Prostate gland (tissue), 2 donors: ENCODE measurements at regions not wholly inside any gene's neighbourhood (a gene's known extent, or its start where the extent isn't known, plus 50 kb on each side); places are given as distances from the start of the nearest gene placed in this dataset.
"Not testable (repeated sequence)": the region's sequence is repeated elsewhere in the genome, so short reads cannot be mapped to it uniquely, and the experiment has no call there.

ENCODE experiments used
- DNase-seq: peaks from one replicate; pipeline ENCODE4 v3.0.0-alpha.2; 2019; ENCODE audit warnings: low spot score
- H3K27ac ChIP-seq, 2 donors: fragments of 200-600 bp; sonication (generic); 2 replicates each; pipeline ENCODE4 v1.5.1; 2017 to 2019
- H3K27me3 ChIP-seq: fragments of 200-600 bp; sonication (generic); replicated peaks from 2 replicates; pipeline ENCODE4 v1.5.1; 2019; ENCODE audit not compliant: insufficient read depth
- H3K36me3 ChIP-seq, 2 donors: fragments of 200-600 bp; sonication (generic); 1 replicate in 1 of 2; 2 replicates in 1 of 2; pipeline versions ENCODE4 v1.5.1 to v1.8.1; 2017 to 2019
- H3K4me1 ChIP-seq: fragments of 200-600 bp; sonication (generic); replicated peaks from 2 replicates; pipeline ENCODE4 v1.5.1; 2019
- H3K4me3 ChIP-seq, 2 donors: fragments of 200-600 bp; sonication (generic); 2 replicates each; pipeline ENCODE4 v1.5.1; 2017 to 2019
- H3K9me3 ChIP-seq: fragments of 200-600 bp; sonication (generic); 2 replicates; pipeline ENCODE4 v1.5.1; 2017
- CTCF ChIP-seq, 4 experiments: fragments of 200-600 bp in 2 of 4; fragments of 450-650 bp in 2 of 4; sonication (generic) in 2 of 4; IDR thresholded peaks; 1 replicate in 3 of 4; 2 replicates in 1 of 4; pipeline ENCODE4 v1.5.1; 2016 to 2019; ENCODE audit warnings: antibody characterized with exemption in 4 of 4, mild to moderate bottlenecking in 2 of 4, moderate library complexity in 2 of 4
- POLR2A ChIP-seq: fragments of 450-650 bp; IDR thresholded peaks from one replicate; pipeline ENCODE4 v1.6.1; 2016; ENCODE audit warnings: antibody characterized with exemption, mild to moderate bottlenecking
- POLR2AphosphoS5 ChIP-seq: sonication (generic); formaldehyde crosslinking; IDR thresholded peaks from one replicate; pipeline ENCODE4 v1.6.1; 2017; ENCODE audit warnings: antibody characterized with exemption
- WGBS: methylation state at CpG from one replicate; pipeline ENCODE4 v1.1.5; 2018; 5-methylcytosine and 5-hydroxymethylcytosine counted together
- intact Hi-C: fragments of 100-400 bp; cut with DNase I; formaldehyde crosslinking; loops from one replicate; pipeline ENCODE4 v1.14.2; 2022

DNA sequence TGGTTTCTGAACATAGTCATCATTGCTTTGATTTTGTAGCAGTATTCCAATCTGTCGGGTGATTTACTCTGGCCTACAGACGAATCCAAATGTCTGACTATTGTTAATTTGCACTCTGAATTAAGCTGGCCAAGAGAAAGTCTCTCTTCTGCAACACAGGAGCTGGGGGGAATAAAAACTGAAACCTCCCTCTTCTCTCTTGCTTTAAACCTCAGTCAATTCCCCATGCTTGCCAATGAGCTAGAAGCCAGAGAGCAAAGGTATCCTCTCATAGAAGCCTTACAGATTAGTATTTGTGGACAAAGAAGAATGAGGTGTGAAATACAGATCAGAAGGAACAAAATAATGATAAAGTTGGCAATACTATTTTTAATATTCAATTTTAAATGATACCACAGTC is 353.9 kb upstream of the CDH10 start:
- no peak for TF ChIP-seq POLR2A
- no peak for TF ChIP-seq POLR2AphosphoS5
- TF ChIP-seq CTCF (IDR thresholded peaks at IDR 0.05) = no peak
- H3K36me3 ChIP-seq = no peaks in the 10 kb centered on the region
- H3K4me3 ChIP-seq = no peak overlapping the region
- H3K4me1 ChIP-seq = no peaks in the 10 kb centered on the region
- 27% methylated on average over 2 of the region's 2 CpGs for WGBS
- H3K27me3 ChIP-seq = no peaks in the 10 kb centered on the region
- H3K9me3 ChIP-seq = no peaks in the 10 kb centered on the region
- intact Hi-C loops = no loop called here
- no peak overlapping the region for H3K27ac ChIP-seq
- DNase-seq = no peak

DNA sequence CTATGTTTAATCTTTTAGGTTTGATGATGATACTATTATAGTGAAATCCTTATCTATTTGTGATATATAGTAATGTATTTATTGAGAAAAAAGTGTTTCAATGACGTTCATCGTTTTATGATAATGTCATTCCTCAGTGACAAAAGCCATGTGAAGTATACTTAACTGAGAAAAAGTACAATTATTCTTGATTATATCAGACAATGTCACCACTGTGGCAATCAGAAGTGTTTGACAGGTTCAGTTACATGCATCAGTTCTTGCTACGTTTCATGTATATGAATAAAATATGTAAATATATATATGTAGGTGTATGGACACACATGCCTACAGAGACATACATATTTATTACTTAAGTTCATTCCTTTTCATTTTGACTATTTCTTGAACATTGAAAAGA is 341.5 kb upstream of the CDH10 start:
- Histone ChIP-seq H3K36me3 (no peaks in the 10 kb centered on the region), H3K9me3 (no peaks in the 10 kb centered on the region), H3K4me1 (no peaks in the 10 kb centered on the region), H3K27ac (no peak overlapping the region), H3K4me3 (no peak overlapping the region), H3K27me3 (no peaks in the 10 kb centered on the region)
- TF ChIP-seq CTCF (IDR thresholded peaks at IDR 0.05) (no peak), POLR2A (no peak), POLR2AphosphoS5 (no peak)
- intact Hi-C loops = no loop called here
- no peak for DNase-seq
- WGBS = 92% methylated on average over 3 of the region's 3 CpGs

- intact Hi-C loops, H3K27ac ChIP-seq, H3K4me1 ChIP-seq, H3K36me3 ChIP-seq, DNase-seq, H3K27me3 ChIP-seq, H3K4me3 ChIP-seq, H3K9me3 ChIP-seq: not testable (repeated sequence)
- 87% methylated on average over 3 of the region's 3 CpGs for WGBS
These were observed 333.8 kb upstream of the CDH10 start for GRCh38 chr5:24978552-24978951.

GRCh38 chr5:24963611-24964010 is 318.8 kb upstream of the CDH10 start:
- H3K4me3 ChIP-seq = no peak overlapping the region
- intact Hi-C loops = no loop called here
- no peaks in the 10 kb centered on the region for H3K9me3 ChIP-seq
- H3K36me3 ChIP-seq = no peaks in the 10 kb centered on the region
- no peaks in the 10 kb centered on the region for H3K27me3 ChIP-seq
- WGBS = 39% methylated on average over 1 of the region's 1 CpG
- H3K4me1 ChIP-seq = no peaks in the 10 kb centered on the region
- TF ChIP-seq CTCF (IDR thresholded peaks at IDR 0.05) = no peak
- no peak for TF ChIP-seq POLR2AphosphoS5
- no peak for TF ChIP-seq POLR2A
- no peak overlapping the region for H3K27ac ChIP-seq
- DNase-seq = no peak

DNA sequence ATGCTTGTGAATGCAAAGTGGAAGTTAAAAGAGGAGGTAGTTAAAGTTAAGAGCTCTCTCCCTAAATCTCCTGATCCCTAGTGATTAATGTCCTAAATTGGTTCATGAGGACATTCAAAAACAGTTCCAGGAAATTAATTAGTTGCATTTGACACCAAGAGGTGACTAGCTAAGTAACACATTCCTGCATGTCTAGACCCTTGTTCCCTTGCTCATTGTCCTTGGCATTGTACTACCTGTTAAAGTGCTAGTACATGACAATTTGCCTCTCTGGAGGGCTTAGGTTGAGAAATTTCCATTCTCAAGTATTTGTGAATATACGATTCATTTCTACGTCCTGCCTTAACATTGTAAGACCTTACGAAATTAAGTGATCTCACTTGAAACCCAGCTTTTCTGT is 278.6 kb upstream of the CDH10 start:
- Histone ChIP-seq H3K9me3 (no peaks in the 10 kb centered on the region), H3K27me3 (no peaks in the 10 kb centered on the region), H3K4me3 (no peak overlapping the region), H3K4me1 (no peaks in the 10 kb centered on the region), H3K36me3 (no peaks in the 10 kb centered on the region), H3K27ac (no peak overlapping the region)
- WGBS = 89% methylated on average over 3 of the region's 3 CpGs
- no peak for DNase-seq
- intact Hi-C loops = no loop called here
- TF ChIP-seq POLR2A = no peak

- Histone ChIP-seq H3K4me1 (no peaks in the 10 kb centered on the region), H3K27ac (no peak overlapping the region), H3K9me3 (no peaks in the 10 kb centered on the region), H3K27me3 (no peaks in the 10 kb centered on the region), H3K4me3 (no peak overlapping the region), H3K36me3 (no peaks in the 10 kb centered on the region)
- intact Hi-C loops = no loop called here
- TF ChIP-seq CTCF (IDR thresholded peaks at IDR 0.05) = no peak
- TF ChIP-seq POLR2A = no peak
- TF ChIP-seq POLR2AphosphoS5 = no peak
- 93% methylated on average over 1 of the region's 1 CpG for WGBS
- no peak for DNase-seq
These were observed 273.9 kb upstream of the CDH10 start for GRCh38 chr5:24918676-24919075.
